Muscle of arm (tissue), 1 donor: ENCODE measurements at regions not wholly inside any gene's neighbourhood (a gene's known extent, or its start where the extent isn't known, plus 50 kb on each side); places are given as distances from the start of the nearest gene placed in this dataset.
"Not testable (repeated sequence)": the region's sequence is repeated elsewhere in the genome, so short reads cannot be mapped to it uniquely, and the experiment has no call there.

Experiments
- DNase-seq: peaks from one replicate; pipeline ENCODE4 v3.0.0-alpha.2; 2013

- DNase-seq = no peak
These were observed 339.8 kb downstream of the TMEM121 start for GRCh38 chr14:105865904-105866840.

DNA sequence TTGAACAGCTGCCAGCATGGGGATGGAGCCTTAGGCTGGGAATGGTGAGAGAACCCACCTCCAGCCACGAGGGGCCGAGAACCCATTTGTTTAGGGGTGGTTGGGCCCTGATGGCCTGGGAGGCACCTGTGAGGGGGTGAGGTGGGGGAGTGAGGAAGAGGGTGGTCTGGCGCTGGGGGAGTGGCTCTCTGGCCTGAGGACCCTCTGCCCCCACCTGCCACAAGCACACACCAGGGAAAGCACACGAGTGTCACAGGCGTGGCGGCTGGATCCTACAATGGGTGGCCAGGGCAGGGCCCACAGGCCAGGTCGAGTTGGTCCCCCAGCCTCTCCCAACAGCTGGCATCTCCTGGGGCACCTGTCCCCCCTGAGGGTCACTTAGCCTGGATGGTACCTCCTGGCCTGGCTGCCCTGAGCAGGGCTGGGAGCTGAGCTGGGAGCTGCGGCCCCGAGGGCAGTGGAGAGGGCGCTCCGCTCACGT, 340.5 kb downstream of the TMEM121 start:
- DNase-seq = no peak

GRCh38 chr14:105867961-105868599, 341.7 kb downstream of the TMEM121 start:
- no peak for DNase-seq

- no peak for DNase-seq
These were observed 345.2 kb downstream of the TMEM121 start for GRCh38 chr14:105871590-105871989.

- no peak for DNase-seq
These were observed 347.6 kb downstream of the TMEM121 start for GRCh38 chr14:105873870-105874512.

DNA sequence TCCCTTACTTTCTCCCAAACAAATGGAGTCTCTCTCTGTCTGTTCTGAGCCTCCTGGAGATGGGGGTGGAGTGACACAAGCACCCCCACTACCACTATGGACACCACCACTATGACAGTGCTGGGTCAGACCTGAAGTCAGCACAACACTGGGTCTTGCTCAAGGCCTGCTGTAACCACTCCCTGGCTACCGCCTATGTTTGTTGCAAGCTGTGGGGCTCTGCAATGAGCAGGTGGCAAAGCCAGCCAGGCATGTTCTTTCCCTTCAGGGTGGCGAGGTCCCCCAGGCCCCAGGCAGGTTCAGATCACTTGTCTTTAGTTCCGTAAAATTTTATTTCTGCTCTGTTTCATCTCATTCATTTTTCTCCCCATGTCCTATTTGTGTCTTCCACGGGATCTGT, 349.8 kb downstream of the TMEM121 start:
- no peak for DNase-seq

DNA sequence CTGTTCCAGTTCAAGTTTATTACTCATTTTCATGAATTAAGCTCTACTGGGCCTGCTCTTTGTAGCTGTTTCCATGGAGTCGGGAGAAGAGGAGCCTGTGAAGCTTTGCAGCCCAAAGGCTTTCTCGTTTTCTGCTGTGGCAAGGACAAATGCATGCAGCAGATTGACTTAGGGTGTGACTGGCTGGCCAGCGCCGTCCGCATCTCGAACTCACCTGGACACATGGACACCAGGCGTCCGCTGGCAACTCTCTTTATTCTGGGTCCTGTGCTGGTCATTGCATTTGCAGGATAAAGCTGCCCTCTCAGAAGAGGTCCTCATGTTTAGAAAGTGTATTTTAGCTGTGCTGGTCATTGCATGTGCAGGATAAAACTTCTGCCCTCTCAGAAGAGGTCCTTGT, 350.4 kb downstream of the TMEM121 start:
- DNase-seq = no peak

DNA sequence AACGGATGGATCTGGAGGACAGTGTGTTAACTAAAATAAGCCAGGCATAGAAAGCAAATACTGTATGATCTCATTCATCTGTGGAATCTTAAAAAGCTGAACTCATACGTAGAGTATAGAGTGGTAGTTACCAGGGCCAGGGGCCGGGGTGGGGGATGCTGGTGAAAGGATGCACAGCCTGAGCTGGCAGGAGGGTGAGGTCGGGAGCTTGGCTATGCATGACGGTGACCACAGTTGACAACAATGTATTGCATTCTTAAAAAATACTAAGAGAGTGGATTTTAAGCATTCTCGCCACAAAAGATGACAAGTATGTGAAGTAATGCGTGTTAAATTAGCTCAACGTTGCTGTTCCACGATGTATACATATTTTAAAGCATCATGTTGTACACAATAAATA, 351.3 kb downstream of the TMEM121 start:
- no peak for DNase-seq

GRCh38 chr14:105878125-105878524, 351.7 kb downstream of the TMEM121 start:
- no peak for DNase-seq

DNA sequence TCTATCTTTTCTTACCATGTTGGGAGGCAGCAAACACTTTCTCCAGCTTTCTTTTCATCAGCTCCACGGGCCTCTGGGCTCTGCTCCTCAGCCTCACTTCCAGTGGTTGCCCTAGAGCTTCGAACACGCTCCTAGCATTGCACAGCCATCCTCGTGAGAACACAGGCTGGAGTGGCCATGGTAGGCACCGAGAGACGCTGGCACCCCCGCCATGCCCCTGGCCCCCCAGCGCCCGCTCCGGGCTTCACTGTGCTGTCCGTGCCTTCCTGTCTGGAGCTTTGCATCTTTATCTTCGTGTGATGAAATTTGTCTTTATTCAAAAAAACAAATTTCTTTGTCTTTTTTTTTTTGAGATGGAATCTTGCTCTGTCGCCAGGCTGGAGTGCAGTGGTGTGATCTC, 352.2 kb downstream of the TMEM121 start:
- DNase-seq = no peak

DNA sequence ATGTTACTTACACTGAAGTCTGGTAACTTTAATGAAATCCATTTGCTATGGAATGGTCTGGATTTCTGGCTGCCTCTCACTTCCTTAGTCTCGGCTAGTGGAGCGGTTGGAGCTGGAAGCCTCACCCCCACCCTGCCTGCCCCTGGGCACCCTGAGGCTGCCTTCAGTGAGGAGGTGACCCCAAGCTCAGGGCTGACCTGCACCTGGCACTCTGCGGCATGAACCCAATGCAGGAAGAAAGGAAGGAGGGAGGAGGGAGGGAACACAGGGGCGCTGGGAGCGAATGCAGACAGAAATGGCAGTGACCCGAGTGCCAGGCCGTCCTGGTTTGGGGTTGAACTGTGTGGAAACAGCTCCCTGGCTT, 353.1 kb downstream of the TMEM121 start:
- no peak for DNase-seq

- no peak for DNase-seq
These were observed 353.6 kb downstream of the TMEM121 start for GRCh38 chr14:105879867-105880561.

DNA sequence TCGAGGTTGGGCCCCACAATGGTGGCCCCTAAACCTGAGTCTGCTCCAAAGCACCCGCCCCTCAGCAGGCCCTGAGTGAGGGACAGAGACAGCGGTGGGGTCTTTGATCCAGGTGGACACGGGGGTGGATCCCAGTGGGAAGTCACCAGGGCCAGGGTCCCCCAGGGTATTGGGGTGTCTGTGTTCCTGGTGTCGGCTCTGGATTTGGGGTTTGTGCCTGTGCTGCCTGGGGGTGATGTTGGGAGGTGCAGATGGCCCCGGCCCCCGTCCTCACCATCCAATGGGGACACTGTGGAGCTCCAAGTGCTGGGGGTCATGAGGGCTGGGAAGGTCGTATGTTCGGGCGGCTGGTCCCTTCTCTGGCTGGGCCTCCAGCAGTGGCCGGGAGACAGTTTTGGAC, 354.2 kb downstream of the TMEM121 start:
- DNase-seq = no peak

- no peak for DNase-seq
These were observed 354.9 kb downstream of the TMEM121 start for GRCh38 chr14:105881021-105881930.

DNA sequence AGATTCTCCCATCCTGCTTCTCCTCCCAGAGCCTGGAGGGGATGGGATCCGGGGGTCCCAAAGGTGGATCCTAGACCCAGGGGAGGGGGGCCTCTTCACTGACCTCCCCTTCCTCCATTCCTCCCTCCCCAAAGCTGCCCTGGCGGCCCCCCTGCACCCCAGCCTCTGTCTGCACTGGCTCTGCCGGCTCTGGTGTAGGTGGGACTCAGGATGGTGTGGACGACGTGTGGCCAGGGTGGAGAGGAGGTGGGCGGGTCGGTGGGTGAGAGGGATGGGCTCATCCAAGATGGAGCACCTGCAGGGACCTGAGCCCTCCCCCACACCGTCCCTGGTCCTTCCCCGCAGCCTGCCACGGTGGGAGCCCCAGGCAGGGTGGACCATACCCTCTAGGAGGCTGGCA, 355.6 kb downstream of the TMEM121 start:
- DNase-seq = not testable (repeated sequence)

DNA sequence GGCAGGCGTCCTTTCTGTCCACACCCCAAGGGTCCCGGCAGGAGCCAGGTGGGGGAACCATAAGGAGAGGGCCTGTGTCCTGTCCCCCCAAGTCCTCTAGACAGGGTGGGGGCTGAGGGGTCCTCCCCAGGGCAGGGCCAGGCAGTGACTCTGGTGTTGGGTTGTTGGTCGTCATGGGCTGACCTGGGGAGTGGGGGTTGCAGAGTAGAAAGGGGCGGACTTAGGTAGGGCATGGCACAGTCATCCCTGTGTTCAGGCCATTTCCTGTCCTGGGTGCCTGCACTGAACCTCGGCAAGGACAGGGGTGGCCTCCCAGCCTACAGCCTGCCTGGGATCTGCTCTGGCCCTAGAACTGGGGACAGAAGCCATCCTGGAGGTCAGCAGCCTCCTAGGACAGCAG, 356.2 kb downstream of the TMEM121 start:
- no peak for DNase-seq

GRCh38 chr14:105883066-105884005, 357.0 kb downstream of the TMEM121 start:
- DNase-seq = no peak

DNA sequence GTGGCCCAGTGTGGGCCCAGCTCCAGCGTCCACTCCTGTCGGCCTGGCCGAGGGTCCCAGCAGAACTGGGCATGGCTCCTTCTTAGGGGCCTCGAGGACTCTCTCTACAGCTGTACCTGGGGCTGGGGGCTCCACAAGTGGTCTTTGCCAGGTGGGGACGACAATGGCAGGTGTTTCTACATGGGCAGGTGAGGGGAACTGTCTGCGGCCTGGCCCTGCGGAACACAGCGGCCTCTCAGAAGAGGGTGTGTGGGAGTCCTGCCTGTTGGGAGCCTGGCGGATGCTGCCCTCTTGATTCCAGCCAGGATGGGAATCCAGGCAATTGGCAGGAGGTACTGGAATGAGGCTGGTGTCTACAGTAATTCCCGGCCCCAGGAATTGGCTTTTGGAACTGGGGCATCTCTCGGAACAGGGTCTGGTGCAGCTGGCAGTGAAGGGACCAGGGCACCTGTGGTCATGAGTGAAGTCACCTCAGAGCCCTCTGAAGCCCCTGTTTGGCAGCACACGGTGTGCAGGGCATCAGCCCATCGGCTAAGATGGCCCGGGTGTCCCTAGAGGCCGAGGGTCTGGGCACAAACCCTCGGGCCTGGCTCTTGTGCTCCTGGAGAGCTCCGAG, 357.9 kb downstream of the TMEM121 start:
- DNase-seq = not testable (repeated sequence)

- DNase-seq = no peak
These were observed 358.5 kb downstream of the TMEM121 start for GRCh38 chr14:105884808-105885281.
